AG04450 (cell line): ENCODE measurements at regions not wholly inside any gene's neighbourhood (a gene's known extent, or its start where the extent isn't known, plus 50 kb on each side); places are given as distances from the start of the nearest gene placed in this dataset.

Experiments used
- CTCF ChIA-PET: fragments of 300-600, 350-600 bp; formaldehyde crosslinking; extraction: SDS; loops from one replicate; lab custom pipeline; 2022; ENCODE audit warnings: antibody characterized with exemption, inconsistent platforms; lab: Charles Lee
- POLR2A ChIA-PET: fragments of 350-600 bp; formaldehyde crosslinking; extraction: SDS; loops from one replicate; lab custom pipeline; 2021; ENCODE audit warnings: antibody characterized with exemption, inconsistent platforms; lab: Yijun Ruan, JAX
- DNase-seq: peaks from one replicate; pipeline ENCODE4 v3.0.0-alpha.2; 2011; ENCODE audit warnings: low read depth, low spot score
- H3K27ac ChIP-seq: one replicate; pipeline ENCODE4 v1.5.1; 2012; ENCODE audit warnings: low read depth, low read length, control low read depth
- H3K27me3 ChIP-seq: one replicate; pipeline ENCODE4 v1.6.0; 2012; ENCODE audit warnings: low read length; ENCODE audit not compliant: control insufficient read depth, insufficient read depth
- H3K4me3 ChIP-seq: 2 replicates; pipeline ENCODE4 v1.5.1; 2011; ENCODE audit warnings: mild to moderate bottlenecking, low read depth, low read length, control low read depth
- H3K9me3 ChIP-seq: 2 replicates; pipeline ENCODE4 v1.5.1; 2012; ENCODE audit warnings: low read length; ENCODE audit not compliant: control insufficient read depth, insufficient read depth
- CTCF ChIP-seq: IDR thresholded peaks from 2 replicates; pipeline ENCODE4 v1.5.1; 2011; ENCODE audit warnings: low read depth, low read length, control low read depth, inconsistent platforms

- ChIA-PET CTCF (no interaction called here), POLR2A (no interaction called here)
- TF ChIP-seq CTCF = no peak
- H3K9me3 ChIP-seq = peaks cover 5% of the 10 kb centered on the region; the same call in 1 of the 2 replicates
- DNase-seq = no peak
- H3K27ac ChIP-seq = no peak overlapping the region
- no peak overlapping the region for H3K4me3 ChIP-seq
- H3K27me3 ChIP-seq = no peaks in the 10 kb centered on the region
Observed at GRCh38 chr1:8223526-8223925, 94.4 kb upstream of the SLC45A1 start.

- H3K4me3 ChIP-seq = no peak overlapping the region
- TF ChIP-seq CTCF = no peak
- no peak overlapping the region for H3K27ac ChIP-seq
- H3K9me3 ChIP-seq = peaks cover 5% of the 10 kb centered on the region; the same call in 1 of the 2 replicates
- DNase-seq = no peak
- POLR2A ChIA-PET = no interaction called here
- CTCF ChIA-PET = no interaction called here
- H3K27me3 ChIP-seq = no peaks in the 10 kb centered on the region
Observed at GRCh38 chr1:8222789-8223188, 95.1 kb upstream of the SLC45A1 start.

GRCh38 chr1:8219530-8219929 is 98.4 kb upstream of the SLC45A1 start:
- Histone ChIP-seq H3K27me3 (no peaks in the 10 kb centered on the region), H3K9me3 (no peaks in the 10 kb centered on the region), H3K27ac (no peak overlapping the region), H3K4me3 (no peak overlapping the region)
- DNase-seq = no peak
- POLR2A ChIA-PET = no interaction called here
- TF ChIP-seq CTCF = no peak
- CTCF ChIA-PET = interaction anchor here (1.6 kb wide), 1 partner anchor 205 kb away, joined by 3 read pairs; no protein-coding TSS in a partner anchor

- Histone ChIP-seq H3K27ac (no peak overlapping the region), H3K9me3 (no peaks in the 10 kb centered on the region), H3K4me3 (no peak overlapping the region), H3K27me3 (no peaks in the 10 kb centered on the region)
- DNase-seq = no peak
- CTCF ChIA-PET = interaction anchor here (0.6 to 1.6 kb wide), 2 partner anchors 49 to 204 kb away, joined by 3 read pairs; no protein-coding TSS in a partner anchor
- TF ChIP-seq CTCF = no peak
- POLR2A ChIA-PET = no interaction called here
Observed at GRCh38 chr1:8218351-8219092, 99.4 kb upstream of the SLC45A1 start.

- DNase-seq = no peak
- TF ChIP-seq CTCF = no peak
- Histone ChIP-seq H3K27me3 (no peaks in the 10 kb centered on the region), H3K9me3 (no peaks in the 10 kb centered on the region), H3K4me3 (no peak overlapping the region), H3K27ac (no peak overlapping the region)
- CTCF ChIA-PET = no interaction called here
- POLR2A ChIA-PET = interaction anchor here (0.8 kb wide), 1 partner anchor 15 kb away, joined by 3 read pairs; no protein-coding TSS in a partner anchor
Observed at GRCh38 chr1:8217809-8218208, 100.1 kb upstream of the SLC45A1 start.
